ENCODE measurements at regions not wholly inside any gene's neighbourhood (a gene's known extent, or its start where the extent isn't known, plus 50 kb on each side); places are given as distances from the start of the nearest gene placed in this dataset.

DNA sequence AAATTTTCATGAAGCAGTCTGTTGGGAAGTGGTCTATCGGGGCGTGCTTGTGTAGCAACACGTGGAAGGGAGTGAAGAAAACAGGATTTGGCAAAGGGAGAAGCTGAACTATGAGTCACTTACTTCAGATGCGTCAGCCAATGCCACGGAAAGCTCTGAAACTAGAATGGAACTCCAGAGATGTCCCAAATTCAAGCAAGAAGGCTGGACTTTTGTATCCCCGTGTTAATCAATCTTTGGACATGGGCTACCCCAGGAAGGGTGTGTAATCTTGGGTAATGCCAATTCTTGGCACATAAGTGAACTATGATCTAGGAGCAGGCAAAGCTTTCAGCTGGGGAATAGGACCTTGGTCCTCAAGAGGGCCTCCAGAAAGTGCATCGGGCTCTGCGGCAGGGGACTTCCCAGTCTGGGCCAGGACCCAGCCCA lies 102.6 kb downstream of the ADSS2 start:
- Histone ChIP-seq H3K4me1 (peaks cover 42% of the 10 kb centered on the region), H3K27me3 (no peaks in the 10 kb centered on the region), H3K9me3 (ENCODE audit: low read depth) (peaks cover 7% of the 10 kb centered on the region), H3K4me2 (no peak overlapping the region), H3K4me3 (no peak overlapping the region), H3K36me3 (no peaks in the 10 kb centered on the region), H3K9ac (no peak overlapping the region), H4K20me1 (ENCODE audit: low read depth) (no peaks in the 10 kb centered on the region), H2AFZ (replicated peaks) (no peak overlapping the region), H3K27ac (no peak overlapping the region), H3F3A (ENCODE audit: low read depth) (peaks cover 37% of the 10 kb centered on the region), H3K79me2 (ENCODE audit: low read depth) (no peaks in the 10 kb centered on the region)
- H3K4me1 Mint-ChIP-seq, result peaks cover 49% of the 10 kb centered on the region
- peak overlapping the region; percentile 53 for H3K27ac Mint-ChIP-seq
- TF ChIP-seq EZH2 (IDR thresholded peaks at IDR 0.05) (no peak), EZH2phosphoT487 (IDR thresholded peaks at IDR 0.05) (no peak)
- TF ChIP-seq, protein P1, sequence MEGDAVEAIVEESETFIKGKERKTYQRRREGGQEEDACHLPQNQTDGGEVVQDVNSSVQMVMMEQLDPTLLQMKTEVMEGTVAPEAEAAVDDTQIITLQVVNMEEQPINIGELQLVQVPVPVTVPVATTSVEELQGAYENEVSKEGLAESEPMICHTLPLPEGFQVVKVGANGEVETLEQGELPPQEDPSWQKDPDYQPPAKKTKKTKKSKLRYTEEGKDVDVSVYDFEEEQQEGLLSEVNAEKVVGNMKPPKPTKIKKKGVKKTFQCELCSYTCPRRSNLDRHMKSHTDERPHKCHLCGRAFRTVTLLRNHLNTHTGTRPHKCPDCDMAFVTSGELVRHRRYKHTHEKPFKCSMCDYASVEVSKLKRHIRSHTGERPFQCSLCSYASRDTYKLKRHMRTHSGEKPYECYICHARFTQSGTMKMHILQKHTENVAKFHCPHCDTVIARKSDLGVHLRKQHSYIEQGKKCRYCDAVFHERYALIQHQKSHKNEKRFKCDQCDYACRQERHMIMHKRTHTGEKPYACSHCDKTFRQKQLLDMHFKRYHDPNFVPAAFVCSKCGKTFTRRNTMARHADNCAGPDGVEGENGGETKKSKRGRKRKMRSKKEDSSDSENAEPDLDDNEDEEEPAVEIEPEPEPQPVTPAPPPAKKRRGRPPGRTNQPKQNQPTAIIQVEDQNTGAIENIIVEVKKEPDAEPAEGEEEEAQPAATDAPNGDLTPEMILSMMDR (IDR thresholded peaks at IDR 0.05), result no peak
- no peak for DNase-seq (ENCODE audit: low spot score)
- H3K36me3 Mint-ChIP-seq, result no peaks in the 10 kb centered on the region
- peaks cover 3% of the 10 kb centered on the region for H3K27me3 Mint-ChIP-seq (ENCODE audit: insufficient read depth, low read depth)
- peaks cover 2% of the 10 kb centered on the region for H3K9me3 Mint-ChIP-seq
- no peak overlapping the region for H3K4me3 Mint-ChIP-seq

DNA sequence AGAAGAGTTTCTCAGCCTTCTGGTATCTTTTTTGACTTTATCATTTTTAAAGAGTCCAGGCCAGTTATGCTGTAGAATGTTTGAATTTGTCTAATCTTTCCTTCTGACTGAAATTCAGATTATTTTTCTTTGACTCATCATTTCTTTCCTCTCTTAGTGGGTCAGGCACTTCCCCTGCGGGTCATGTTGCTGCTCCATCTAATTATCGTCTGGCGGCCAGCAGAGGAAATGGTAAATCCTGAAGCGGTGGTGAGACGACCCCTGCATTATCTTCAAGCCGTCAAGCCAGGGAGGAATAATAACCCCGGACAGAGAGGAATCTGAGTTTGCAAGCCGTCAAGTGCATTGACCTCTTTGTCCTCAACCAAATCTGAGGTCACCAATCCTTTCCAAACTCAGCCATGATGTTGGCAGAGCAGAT lies 102.1 kb downstream of the ADSS2 start:
- Histone ChIP-seq H3K4me1 (peaks cover 46% of the 10 kb centered on the region), H3K79me2 (ENCODE audit: low read depth) (no peaks in the 10 kb centered on the region), H3K27me3 (no peaks in the 10 kb centered on the region), H3K4me2 (no peak overlapping the region), H3K4me3 (no peak overlapping the region), H3F3A (ENCODE audit: low read depth) (peaks cover 42% of the 10 kb centered on the region), H3K9me3 (ENCODE audit: low read depth) (peaks cover 7% of the 10 kb centered on the region), H3K36me3 (no peaks in the 10 kb centered on the region), H4K20me1 (ENCODE audit: low read depth) (no peaks in the 10 kb centered on the region), H2AFZ (replicated peaks) (no peak overlapping the region), H3K27ac (no peak overlapping the region), H3K9ac (no peak overlapping the region)
- no peak for DNase-seq (ENCODE audit: low spot score)
- TF ChIP-seq EZH2phosphoT487 (IDR thresholded peaks at IDR 0.05) (no peak), EZH2 (IDR thresholded peaks at IDR 0.05) (no peak)
- Mint-ChIP-seq H3K4me3 (no peak overlapping the region), H3K27ac (no peak overlapping the region), H3K27me3 (ENCODE audit: insufficient read depth, low read depth) (peaks cover 3% of the 10 kb centered on the region), H3K9me3 (peaks cover 2% of the 10 kb centered on the region), H3K4me1 (peaks cover 54% of the 10 kb centered on the region), H3K36me3 (no peaks in the 10 kb centered on the region)

DNA sequence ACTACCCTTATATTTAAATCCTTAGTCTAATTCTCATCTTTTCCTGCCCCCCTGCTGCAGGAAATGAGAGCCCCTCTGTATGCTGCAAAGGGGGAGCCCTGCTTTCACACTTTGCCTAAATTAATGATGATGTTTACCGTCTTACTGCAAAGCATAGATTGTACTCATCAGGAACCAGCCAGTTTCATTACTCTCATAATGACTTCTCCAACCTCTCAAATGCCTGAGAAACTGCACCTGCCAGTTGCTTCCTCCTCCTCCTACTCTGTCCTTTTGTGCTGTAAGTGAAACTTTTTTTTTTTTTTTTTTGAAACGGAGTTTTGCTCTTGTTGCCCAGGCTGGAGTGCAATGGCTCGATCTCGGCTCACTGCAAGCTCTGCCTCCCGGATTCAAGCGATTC lies 101.7 kb downstream of the ADSS2 start:
- H3K9me3 Mint-ChIP-seq, result peaks cover 5% of the 10 kb centered on the region
- Histone ChIP-seq H3K27ac (no peak overlapping the region), H4K20me1 (ENCODE audit: low read depth) (no peaks in the 10 kb centered on the region), H3F3A (ENCODE audit: low read depth) (peaks cover 46% of the 10 kb centered on the region), H3K79me2 (ENCODE audit: low read depth) (no peaks in the 10 kb centered on the region), H3K4me1 (peaks cover 51% of the 10 kb centered on the region), H3K9ac (no peak overlapping the region), H3K27me3 (no peaks in the 10 kb centered on the region), H3K9me3 (ENCODE audit: low read depth) (peaks cover 7% of the 10 kb centered on the region), H3K4me2 (no peak overlapping the region), H3K4me3 (no peak overlapping the region), H3K36me3 (no peaks in the 10 kb centered on the region), H2AFZ (replicated peaks) (no peak overlapping the region)
- H3K4me1 Mint-ChIP-seq, result peaks cover 58% of the 10 kb centered on the region
- no peak overlapping the region for H3K4me3 Mint-ChIP-seq
- TF ChIP-seq EZH2phosphoT487 (IDR thresholded peaks at IDR 0.05) (no peak), EZH2 (IDR thresholded peaks at IDR 0.05) (no peak)
- TF ChIP-seq, protein P1 (IDR thresholded peaks at IDR 0.05), result no peak
- H3K36me3 Mint-ChIP-seq, result no peaks in the 10 kb centered on the region
- peaks cover 3% of the 10 kb centered on the region for H3K27me3 Mint-ChIP-seq (ENCODE audit: insufficient read depth, low read depth)
- H3K27ac Mint-ChIP-seq, result no peak overlapping the region
- DNase-seq (ENCODE audit: low spot score), result no peak

DNA sequence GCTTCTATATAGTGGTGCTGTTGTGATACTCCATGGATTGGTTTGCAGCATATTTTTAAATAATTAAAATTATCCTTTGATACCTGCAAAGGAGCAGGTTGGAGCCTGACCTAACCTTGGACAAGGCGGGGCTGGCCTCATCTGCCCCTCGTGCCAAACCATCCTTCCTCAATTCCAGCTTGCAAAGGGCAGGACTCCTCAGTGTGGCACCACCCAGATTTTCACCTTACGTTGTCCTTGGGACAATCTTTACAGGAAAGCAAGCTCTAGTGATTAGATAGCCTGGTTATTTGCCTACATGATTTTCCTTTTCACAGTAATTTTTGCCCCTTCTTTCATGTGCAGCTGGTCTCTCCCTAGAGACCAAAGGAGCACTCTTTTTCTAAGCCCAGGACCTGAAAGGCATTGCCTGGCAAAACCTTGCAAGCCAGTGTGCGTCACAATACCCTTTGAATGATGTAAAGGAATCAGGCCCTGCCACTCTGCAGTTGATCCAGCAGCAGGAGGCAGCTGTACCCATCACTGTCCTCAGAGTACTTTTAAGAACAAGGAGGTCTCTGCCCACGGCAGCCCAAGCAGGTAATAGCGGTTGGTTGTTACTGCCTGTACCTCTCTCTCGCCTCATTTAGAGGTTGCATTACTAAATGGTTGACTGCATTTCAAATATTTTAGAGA lies 99.4 kb downstream of the ADSS2 start:
- peaks cover 59% of the 10 kb centered on the region for H3K4me1 Mint-ChIP-seq
- no peaks in the 10 kb centered on the region for H3K79me2 ChIP-seq (ENCODE audit: low read depth)
- TF ChIP-seq EZH2phosphoT487 (IDR thresholded peaks at IDR 0.05) (no peak), EZH2 (IDR thresholded peaks at IDR 0.05) (no peak)
- TF ChIP-seq, protein P1 (IDR thresholded peaks at IDR 0.05), result no peak
- peaks cover 53% of the 10 kb centered on the region for H3K4me1 ChIP-seq
- no peaks in the 10 kb centered on the region for H3K36me3 Mint-ChIP-seq
- H3K9ac ChIP-seq, result no peak overlapping the region
- H3K27me3 Mint-ChIP-seq (ENCODE audit: insufficient read depth, low read depth), result peaks cover 3% of the 10 kb centered on the region
- no peaks in the 10 kb centered on the region for H4K20me1 ChIP-seq (ENCODE audit: low read depth)
- peaks cover 58% of the 10 kb centered on the region for H3F3A ChIP-seq (ENCODE audit: low read depth)
- H3K4me3 Mint-ChIP-seq, result no peak overlapping the region
- H3K9me3 Mint-ChIP-seq, result peaks cover 13% of the 10 kb centered on the region
- H2AFZ ChIP-seq (replicated peaks), result peak overlapping the region; percentile 51
- H3K27ac Mint-ChIP-seq, result peak overlapping the region; percentile 90
- peak overlapping the region; percentile 97 for H3K27ac ChIP-seq
- H3K27me3 ChIP-seq, result no peaks in the 10 kb centered on the region
- DNase-seq (ENCODE audit: low spot score), result peak; percentile 52
- peak overlapping the region; percentile 48 for H3K4me2 ChIP-seq
- peaks cover 6% of the 10 kb centered on the region for H3K9me3 ChIP-seq (ENCODE audit: low read depth)
- peaks cover 6% of the 10 kb centered on the region for H3K36me3 ChIP-seq
- no peak overlapping the region for H3K4me3 ChIP-seq

Measured in neural progenitor cell (in vitro differentiated cells).